ENCODE measurements at regions not wholly inside any gene's neighbourhood (a gene's known extent, or its start where the extent isn't known, plus 50 kb on each side); places are given as distances from the start of the nearest gene placed in this dataset.

GRCh38 chr3:184639351-184639750 lies 72.5 kb downstream of the MAGEF1 start:
- Histone ChIP-seq H3K27ac (no peak overlapping the region), H3K27me3 (replicated peaks) (no peaks in the 10 kb centered on the region), H3K4me3 (no peak overlapping the region), H3K4me1 (replicated peaks) (peaks cover 15% of the 10 kb centered on the region), H3K9me3 (replicated peaks) (no peaks in the 10 kb centered on the region), H3K36me3 (no peaks in the 10 kb centered on the region)
- no peak for DNase-seq (ENCODE audit: low read depth in 1 of 2, low spot score in 2 of 2)

- Histone ChIP-seq H3K27me3 (replicated peaks) (no peaks in the 10 kb centered on the region), H3K9me3 (replicated peaks) (no peaks in the 10 kb centered on the region), H3K36me3 (no peaks in the 10 kb centered on the region), H3K4me3 (no peak overlapping the region), H3K4me1 (replicated peaks) (peaks cover 15% of the 10 kb centered on the region), H3K27ac (no peak overlapping the region)
- no peak for DNase-seq (ENCODE audit: low read depth in 1 of 2, low spot score in 2 of 2)
Observed at GRCh38 chr3:184637705-184638104, 74.2 kb downstream of the MAGEF1 start.

- Histone ChIP-seq H3K27ac (no peak overlapping the region), H3K9me3 (replicated peaks) (no peaks in the 10 kb centered on the region), H3K27me3 (replicated peaks) (no peaks in the 10 kb centered on the region), H3K4me1 (replicated peaks) (peaks cover 15% of the 10 kb centered on the region), H3K36me3 (no peaks in the 10 kb centered on the region), H3K4me3 (no peak overlapping the region)
- peak; percentile 73 to 78 for DNase-seq (ENCODE audit: low read depth in 1 of 2, low spot score in 2 of 2)
Observed at GRCh38 chr3:184636741-184637316, 75.0 kb downstream of the MAGEF1 start.

- no peak for DNase-seq (ENCODE audit: low read depth in 1 of 2, low spot score in 2 of 2)
- no peaks in the 10 kb centered on the region for H3K27me3 ChIP-seq (replicated peaks)
- no peaks in the 10 kb centered on the region for H3K9me3 ChIP-seq (replicated peaks)
- H3K36me3 ChIP-seq = no peaks in the 10 kb centered on the region
- H3K4me3 ChIP-seq = no peak overlapping the region
- H3K27ac ChIP-seq = no peak overlapping the region
- peaks cover 15% of the 10 kb centered on the region for H3K4me1 ChIP-seq (replicated peaks)
Observed at GRCh38 chr3:184635774-184636173, 74.2 kb downstream of the EPHB3 start.

GRCh38 chr3:184635126-184635525 lies 73.5 kb downstream of the EPHB3 start:
- H3K27ac ChIP-seq = no peak overlapping the region
- no peak for DNase-seq (ENCODE audit: low read depth in 1 of 2, low spot score in 2 of 2)

GRCh38 chr3:184633237-184633579 lies 71.6 kb downstream of the EPHB3 start:
- H3K27ac ChIP-seq = no peak overlapping the region
- H3K4me3 ChIP-seq = no peak overlapping the region
- DNase-seq (ENCODE audit: low read depth in 1 of 2, low spot score in 2 of 2) = no peak
- H3K9me3 ChIP-seq (replicated peaks) = no peaks in the 10 kb centered on the region
- peaks cover 15% of the 10 kb centered on the region for H3K4me1 ChIP-seq (replicated peaks)
- no peaks in the 10 kb centered on the region for H3K27me3 ChIP-seq (replicated peaks)
- no peaks in the 10 kb centered on the region for H3K36me3 ChIP-seq

More at GRCh38 chr3:184635126-184635525, 73.5 kb downstream of the EPHB3 start:
- Histone ChIP-seq H3K4me1 (replicated peaks) (peaks cover 15% of the 10 kb centered on the region), H3K27me3 (replicated peaks) (no peaks in the 10 kb centered on the region), H3K36me3 (no peaks in the 10 kb centered on the region), H3K9me3 (replicated peaks) (no peaks in the 10 kb centered on the region), H3K4me3 (no peak overlapping the region)

GRCh38 chr3:184632551-184633236 lies 71.1 kb downstream of the EPHB3 start:
- H3K27ac ChIP-seq = no peak overlapping the region
- peaks cover 15% of the 10 kb centered on the region for H3K4me1 ChIP-seq (replicated peaks)
- no peak overlapping the region for H3K4me3 ChIP-seq
- H3K36me3 ChIP-seq = no peaks in the 10 kb centered on the region
- no peaks in the 10 kb centered on the region for H3K27me3 ChIP-seq (replicated peaks)
- no peaks in the 10 kb centered on the region for H3K9me3 ChIP-seq (replicated peaks)
- DNase-seq (ENCODE audit: low read depth in 1 of 2, low spot score in 2 of 2) = no peak
